Activated CD4-positive, alpha-beta T cell treated with anti-CD3 and anti-CD28 coated beads, Interleukin-2, amount 50 U/mL, for 24 hours (primary cell): ENCODE measurements at regions not wholly inside any gene's neighbourhood (a gene's known extent, or its start where the extent isn't known, plus 50 kb on each side); places are given as distances from the start of the nearest gene placed in this dataset.

Experiments
- DNase-seq, 2 donors: peaks; one replicate each; pipeline ENCODE4 v3.0.0-alpha.2; 2020; ENCODE audit warnings: low read depth in 1 of 2, low spot score in 1 of 2

- no peak for DNase-seq
Observed at GRCh38 chr6:14724549-14724948, 521.3 kb upstream of the JARID2 start.

GRCh38 chr6:14726816-14727493 lies 518.9 kb upstream of the JARID2 start:
- DNase-seq = no peak

GRCh38 chr6:14727494-14728395 lies 518.1 kb upstream of the JARID2 start:
- DNase-seq = no peak

GRCh38 chr6:14728396-14729024 lies 517.4 kb upstream of the JARID2 start:
- no peak for DNase-seq

- no peak for DNase-seq
Observed at GRCh38 chr6:14729129-14729871, 516.6 kb upstream of the JARID2 start.

GRCh38 chr6:14730654-14731053 lies 515.2 kb upstream of the JARID2 start:
- DNase-seq = no peak

GRCh38 chr6:14731611-14732010 lies 514.3 kb upstream of the JARID2 start:
- no peak for DNase-seq

GRCh38 chr6:14732226-14732843 lies 513.5 kb upstream of the JARID2 start:
- DNase-seq = no peak

GRCh38 chr6:14732844-14733757 lies 512.8 kb upstream of the JARID2 start:
- DNase-seq = peak in 1 of 2 donors; percentile 79

GRCh38 chr6:14734052-14734415 lies 511.8 kb upstream of the JARID2 start:
- DNase-seq = no peak

GRCh38 chr6:14734416-14735340 lies 511.2 kb upstream of the JARID2 start:
- DNase-seq = peak in 1 of 2 donors; percentile 61

GRCh38 chr6:14735956-14736486 lies 509.8 kb upstream of the JARID2 start:
- DNase-seq = no peak

- DNase-seq = no peak
Observed at GRCh38 chr6:14736554-14736953, 509.3 kb upstream of the JARID2 start.

- DNase-seq = no peak
Observed at GRCh38 chr6:14738497-14738896, 507.4 kb upstream of the JARID2 start.

- DNase-seq = no peak
Observed at GRCh38 chr6:14738933-14739332, 506.9 kb upstream of the JARID2 start.

GRCh38 chr6:14739827-14740226 lies 506.0 kb upstream of the JARID2 start:
- DNase-seq = no peak

GRCh38 chr6:14742171-14742570 lies 503.7 kb upstream of the JARID2 start:
- no peak for DNase-seq

- no peak for DNase-seq
Observed at GRCh38 chr6:14742680-14743079, 503.2 kb upstream of the JARID2 start.

GRCh38 chr6:14743144-14743473 lies 502.8 kb upstream of the JARID2 start:
- no peak for DNase-seq
